ENCODE measurements at regions not wholly inside any gene's neighbourhood (a gene's known extent, or its start where the extent isn't known, plus 50 kb on each side); places are given as distances from the start of the nearest gene placed in this dataset.

- POLR2A ChIA-PET (ENCODE audit: partially characterized antibody), result interaction anchor here (0.6 kb wide), 1 partner anchor 8 kb away, joined by 3 read pairs; no protein-coding TSS in a partner anchor
- FAIRE-seq (no peak), DNase-seq (ENCODE audit: low read depth in 1 of 2, low spot score in 2 of 2) (no peak)
- no peak overlapping the region for H4K91ac ChIP-seq (replicated peaks; ENCODE audit: insufficient read length, low read length)
- H3K56ac ChIP-seq (replicated peaks; ENCODE audit: insufficient read length, low read depth, low read length), result no peak overlapping the region
- H3K23ac ChIP-seq (ENCODE audit: insufficient read length), result no peak overlapping the region
- H3K14ac ChIP-seq (ENCODE audit: insufficient read length), result no peak overlapping the region
- H3K27ac ChIP-seq (ENCODE audit: low read depth, low read length), result no peak overlapping the region
- H2BK120ac ChIP-seq (replicated peaks; ENCODE audit: low read depth, low read length), result no peak overlapping the region
- no peaks in the 10 kb centered on the region for H3K79me2 ChIP-seq (ENCODE audit: control insufficient read depth in 1 of 2, insufficient read depth in 2 of 2, low read length in 2 of 2)
- H4K20me1 ChIP-seq (replicated peaks in 1 of 2; ENCODE audit: control insufficient read depth in 1 of 2, insufficient read depth in 2 of 2, low read length in 2 of 2), result no peaks in the 10 kb centered on the region
- no peaks in the 10 kb centered on the region for H3K9me3 ChIP-seq (ENCODE audit: insufficient read depth in 2 of 2, low read depth in 1 of 2, low read length in 1 of 2)
- no peak overlapping the region for H2BK20ac ChIP-seq (ENCODE audit: low read length)
- no peak overlapping the region for H2BK15ac ChIP-seq (ENCODE audit: low read length)
- H3K36me3 ChIP-seq (ENCODE audit: control insufficient read depth in 2 of 4, insufficient read depth in 4 of 4, low read length in 3 of 4), result no peaks in the 10 kb centered on the region
- no peak overlapping the region for H3K4me3 ChIP-seq (ENCODE audit: extremely low read depth in 1 of 4, insufficient read depth in 2 of 4, low read depth in 3 of 4, low read length in 4 of 4)
- H2AFZ ChIP-seq (ENCODE audit: low read length), result no peak overlapping the region
- no peak overlapping the region for H3K18ac ChIP-seq (ENCODE audit: extremely low read depth, low read length)
- H3K4ac ChIP-seq (replicated peaks; ENCODE audit: insufficient read length, low read depth, low read length), result no peak overlapping the region
- no peak overlapping the region for H3K4me2 ChIP-seq (ENCODE audit: insufficient read depth in 1 of 2, low read depth in 2 of 2, low read length in 2 of 2)
- CTCF ChIA-PET (ENCODE audit: partially characterized antibody), result no interaction called here
- H3K27me3 ChIP-seq (replicated peaks in 1 of 4; ENCODE audit: control insufficient read depth in 3 of 4, extremely low read depth in 1 of 4, insufficient read depth in 3 of 4, low read length in 3 of 4), result no peaks in the 10 kb centered on the region
- no peak overlapping the region for H2AK5ac ChIP-seq (ENCODE audit: low read depth, low read length)
- no peaks in the 10 kb centered on the region for H3K79me1 ChIP-seq (ENCODE audit: low read depth, low read length)
- TF ChIP-seq TBP (IDR thresholded peaks at IDR 0.05; ENCODE audit: low read depth, low read length), result no peak
- no peak for TF ChIP-seq BCL11A (IDR thresholded peaks at IDR 0.05; ENCODE audit: low read depth in 2 of 2, low read length in 2 of 2)
- TF ChIP-seq PHF8 (conservative IDR thresholded peaks at IDR 0.05; ENCODE audit: low read depth, low read length), result no peak
- H3K9ac ChIP-seq (replicated peaks in 1 of 4; ENCODE audit: extremely low read depth in 1 of 4, low read depth in 3 of 4, low read length in 3 of 4), result no peak overlapping the region
- H3K4me1 ChIP-seq (replicated peaks in 1 of 4; ENCODE audit: control insufficient read depth in 3 of 4, insufficient read depth in 4 of 4, low read length in 3 of 4), result no peaks in the 10 kb centered on the region
- H4K8ac ChIP-seq (ENCODE audit: extremely low read depth, insufficient read depth, low read length), result no peak overlapping the region
- H2BK5ac ChIP-seq (ENCODE audit: low read depth, low read length), result no peak overlapping the region
- WGBS, 2 experiments (ENCODE audit: extremely low coverage in 1 of 2, insufficient coverage in 1 of 2, insufficient read length in 1 of 2, insufficient replicate concordance in 2 of 2, low coverage in 1 of 2, low lambda C conversion rate in 2 of 2, missing lambda C conversion rate in 1 of 2), result 90% methylated on average over 3 of the region's 3 CpGs; no CpG with 5 or more reads in 1 of the 2 experiments
- H4K5ac ChIP-seq (ENCODE audit: insufficient read length, low read depth, low read length), result no peak overlapping the region
- H2BK12ac ChIP-seq (ENCODE audit: low read depth, low read length), result no peak overlapping the region
- no peaks in the 10 kb centered on the region for H3K23me2 ChIP-seq (ENCODE audit: low read depth, low read length)
Observed at GRCh38 chr9:87227456-87227855, 270.2 kb upstream of the DAPK1 start.
